ENCODE measurements at regions not wholly inside any gene's neighbourhood (a gene's known extent, or its start where the extent isn't known, plus 50 kb on each side); places are given as distances from the start of the nearest gene placed in this dataset.

GRCh38 chr2:126785236-126785635 lies 113.5 kb upstream of the TEX51 start:
- Histone ChIP-seq H2AFZ (no peak overlapping the region), H3K36me3 (ENCODE audit: insufficient read depth) (no peaks in the 10 kb centered on the region), H4K20me1 (replicated peaks; ENCODE audit: insufficient read depth) (no peaks in the 10 kb centered on the region), H3K27me3 (ENCODE audit: insufficient read depth) (no peaks in the 10 kb centered on the region), H3K27ac (ENCODE audit: low read depth) (no peak overlapping the region), H3K4me2 (no peak overlapping the region), H3K4me1 (ENCODE audit: insufficient read depth) (no peaks in the 10 kb centered on the region), H3K4me3 (no peak overlapping the region), H3F3A (replicated peaks; ENCODE audit: low read depth) (no peaks in the 10 kb centered on the region), H3K9me2 (ENCODE audit: insufficient read depth) (no peaks in the 10 kb centered on the region), H3K79me2 (replicated peaks; ENCODE audit: insufficient read depth) (no peaks in the 10 kb centered on the region)
- no peaks in the 10 kb centered on the region for H3K27me3 Mint-ChIP-seq (ENCODE audit: insufficient read depth, low read depth, poor library complexity)
- H3K4me3 Mint-ChIP-seq = no peak overlapping the region
- H3K9me3 Mint-ChIP-seq = no peaks in the 10 kb centered on the region
- H3K27ac Mint-ChIP-seq = no peak overlapping the region
- DNase-seq (ENCODE audit: low spot score) (no peak), ATAC-seq (no peak)
- TF ChIP-seq POLR2AphosphoS5 (IDR thresholded peaks at IDR 0.05; ENCODE audit: low read depth) (no peak), JUNB (IDR thresholded peaks at IDR 0.05; ENCODE audit: unreplicated experiment) (no peak), ZNF331 (CRISPR knock-in tag; IDR thresholded peaks at IDR 0.05; ENCODE audit: low read depth) (no peak), CREB1 (CRISPR knock-in tag; IDR thresholded peaks at IDR 0.05; ENCODE audit: low read depth) (no peak), EZH2phosphoT487 (IDR thresholded peaks at IDR 0.05; ENCODE audit: unreplicated experiment) (no peak), REST (IDR thresholded peaks at IDR 0.05; ENCODE audit: unreplicated experiment) (no peak), EZH2 (IDR thresholded peaks at IDR 0.05; ENCODE audit: low read depth, unreplicated experiment) (no peak)
- H3K4me1 Mint-ChIP-seq = no peaks in the 10 kb centered on the region
- H3K36me3 Mint-ChIP-seq (ENCODE audit: low read depth) = no peaks in the 10 kb centered on the region

GRCh38 chr2:126785862-126786261 lies 112.8 kb upstream of the TEX51 start:
- Mint-ChIP-seq H3K36me3 (ENCODE audit: low read depth) (no peaks in the 10 kb centered on the region), H3K27me3 (ENCODE audit: insufficient read depth, low read depth, poor library complexity) (no peaks in the 10 kb centered on the region), H3K4me3 (no peak overlapping the region), H3K9me3 (no peaks in the 10 kb centered on the region), H3K27ac (no peak overlapping the region), H3K4me1 (no peaks in the 10 kb centered on the region)
- no peak overlapping the region for H3K4me3 ChIP-seq
- no peaks in the 10 kb centered on the region for H3K9me2 ChIP-seq (ENCODE audit: insufficient read depth)
- DNase-seq (ENCODE audit: low spot score) (no peak), ATAC-seq (no peak)
- H3K4me1 ChIP-seq (ENCODE audit: insufficient read depth) = no peaks in the 10 kb centered on the region
- H3K79me2 ChIP-seq (replicated peaks; ENCODE audit: insufficient read depth) = no peaks in the 10 kb centered on the region
- no peaks in the 10 kb centered on the region for H3K27me3 ChIP-seq (ENCODE audit: insufficient read depth)
- no peak overlapping the region for H3K27ac ChIP-seq (ENCODE audit: low read depth)
- TF ChIP-seq REST (IDR thresholded peaks at IDR 0.05; ENCODE audit: unreplicated experiment) = no peak
- TF ChIP-seq EZH2phosphoT487 (IDR thresholded peaks at IDR 0.05; ENCODE audit: unreplicated experiment) = no peak
- no peak for TF ChIP-seq CREB1 (CRISPR knock-in tag; IDR thresholded peaks at IDR 0.05; ENCODE audit: low read depth)
- no peaks in the 10 kb centered on the region for H3F3A ChIP-seq (replicated peaks; ENCODE audit: low read depth)
- H2AFZ ChIP-seq = no peak overlapping the region
- no peaks in the 10 kb centered on the region for H4K20me1 ChIP-seq (replicated peaks; ENCODE audit: insufficient read depth)
- no peaks in the 10 kb centered on the region for H3K36me3 ChIP-seq (ENCODE audit: insufficient read depth)
- no peak overlapping the region for H3K4me2 ChIP-seq
